HEK293 (cell line): ENCODE measurements at regions not wholly inside any gene's neighbourhood (a gene's known extent, or its start where the extent isn't known, plus 50 kb on each side); places are given as distances from the start of the nearest gene placed in this dataset.
"Not testable (repeated sequence)": the region's sequence is repeated elsewhere in the genome, so short reads cannot be mapped to it uniquely, and the experiment has no call there.

ENCODE experiments used
- CTCF ChIA-PET: fragments of 350-600 bp; formaldehyde crosslinking; extraction: SDS; loops from one replicate; lab custom pipeline; 2021; ENCODE audit warnings: antibody characterized with exemption; lab: Yijun Ruan, JAX
- POLR2A ChIA-PET: fragments of 300-600 bp; formaldehyde crosslinking; extraction: SDS; loops from one replicate; lab custom pipeline; 2020; ENCODE audit warnings: antibody characterized with exemption, inconsistent platforms; lab: Yijun Ruan, JAX
- H3K27ac ChIP-seq: fragments of 200-500 bp; sonication (Bioruptor generic); 2 replicates; pipeline ENCODE4 v1.5.1; 2014; ENCODE audit warnings: low read depth, low read length, control low read depth, inconsistent platforms; ENCODE audit errors: extremely low read depth
- H3K36me3 ChIP-seq, 2 experiments: fragments of 200-500 bp in 1 of 2; sonication (Bioruptor generic) in 1 of 2; 1 replicate in 1 of 2; 2 replicates in 1 of 2; pipeline ENCODE4 v1.5.1; 2014 to 2017; ENCODE audit warnings: inconsistent platforms in 2 of 2, low read length in 2 of 2; ENCODE audit not compliant: control insufficient read depth in 2 of 2, insufficient read depth in 1 of 2
- H3K4me1 ChIP-seq: fragments of 200-500 bp; sonication (Bioruptor generic); 2 replicates; pipeline ENCODE4 v1.5.1; 2014; ENCODE audit warnings: mild to moderate bottlenecking, low read length, inconsistent platforms; ENCODE audit not compliant: control insufficient read depth, insufficient read depth
- H3K4me3 ChIP-seq: 2 replicates; pipeline ENCODE4 v1.5.1; 2011; ENCODE audit warnings: low read depth, mild to moderate bottlenecking, control low read depth, low read length, moderate library complexity
- H3K9me3 ChIP-seq: fragments of 200-500 bp; sonication (Bioruptor generic); 2 replicates; pipeline ENCODE4 v1.5.1; 2014; ENCODE audit warnings: low read depth, low read length, inconsistent platforms; ENCODE audit not compliant: control insufficient read depth, insufficient read depth
- FEZF1 ChIP-seq: fragments of 450-650 bp; formaldehyde crosslinking; IDR thresholded peaks from 2 replicates; pipeline ENCODE4 v1.5.1; 2016; ENCODE audit warnings: missing biosample characterization, missing genetic modification characterization
- KLF7 ChIP-seq: fragments of 450-650 bp; formaldehyde crosslinking; IDR thresholded peaks from 2 replicates; pipeline ENCODE4 v1.5.1; 2016; ENCODE audit warnings: missing biosample characterization, missing genetic modification characterization, borderline replicate concordance
- PRDM6 ChIP-seq: fragments of 450-650 bp; formaldehyde crosslinking; IDR thresholded peaks from 2 replicates; pipeline ENCODE4 v1.5.1; 2017; ENCODE audit warnings: missing biosample characterization, missing genetic modification characterization
- SCRT1 ChIP-seq: fragments of 450-650 bp; formaldehyde crosslinking; IDR thresholded peaks from 2 replicates; pipeline ENCODE4 v1.5.1; 2016; ENCODE audit warnings: missing biosample characterization, missing genetic modification characterization, borderline replicate concordance
- ZBTB21 ChIP-seq: fragments of 450-650 bp; formaldehyde crosslinking; IDR thresholded peaks from 2 replicates; pipeline ENCODE4 v1.5.1; 2017; ENCODE audit warnings: missing biosample characterization, missing genetic modification characterization
- ZNF133 ChIP-seq: fragments of 450-650 bp; formaldehyde crosslinking; IDR thresholded peaks from 2 replicates; pipeline ENCODE4 v1.5.1; 2016; ENCODE audit warnings: missing biosample characterization, missing genetic modification characterization
- ZNF157 ChIP-seq: fragments of 450-650 bp; formaldehyde crosslinking; IDR thresholded peaks from 2 replicates; pipeline ENCODE4 v1.5.1; 2016; ENCODE audit warnings: missing biosample characterization, missing genetic modification characterization
- ZNF19 ChIP-seq: fragments of 450-650 bp; formaldehyde crosslinking; IDR thresholded peaks from 2 replicates; pipeline ENCODE4; 2016; ENCODE audit warnings: missing biosample characterization, missing genetic modification characterization, low read depth
- ZNF302 ChIP-seq: fragments of 450-650 bp; formaldehyde crosslinking; IDR thresholded peaks from 2 replicates; pipeline ENCODE4 v1.5.1; 2016; ENCODE audit warnings: missing biosample characterization, missing genetic modification characterization, low read depth
- ZNF398 ChIP-seq: fragments of 450-650 bp; formaldehyde crosslinking; IDR thresholded peaks from 2 replicates; pipeline ENCODE4 v1.5.1; 2017; ENCODE audit warnings: missing biosample characterization, missing genetic modification characterization
- ZNF433 ChIP-seq: fragments of 450-650 bp; formaldehyde crosslinking; IDR thresholded peaks from 2 replicates; pipeline ENCODE4 v1.5.1; 2016; ENCODE audit warnings: missing biosample characterization, missing genetic modification characterization, low read depth
- ZNF530 ChIP-seq: fragments of 450-650 bp; formaldehyde crosslinking; IDR thresholded peaks from 2 replicates; pipeline ENCODE4 v1.5.1; 2016; ENCODE audit warnings: low read depth, missing biosample characterization, missing genetic modification characterization
- ZNF548 ChIP-seq: fragments of 450-650 bp; formaldehyde crosslinking; IDR thresholded peaks from 2 replicates; pipeline ENCODE4 v1.5.1; 2016; ENCODE audit warnings: missing biosample characterization, missing genetic modification characterization
- ZNF623 ChIP-seq: fragments of 450-650 bp; formaldehyde crosslinking; IDR thresholded peaks from 2 replicates; pipeline ENCODE4 v1.5.1; 2016; ENCODE audit warnings: missing biosample characterization, missing genetic modification characterization
- ZNF704 ChIP-seq: fragments of 450-650 bp; formaldehyde crosslinking; IDR thresholded peaks from 2 replicates; pipeline ENCODE4 v1.5.1; 2016; ENCODE audit warnings: missing biosample characterization, missing genetic modification characterization
- ZNF843 ChIP-seq: fragments of 450-650 bp; formaldehyde crosslinking; IDR thresholded peaks from 2 replicates; pipeline ENCODE4 v1.5.1; 2016; ENCODE audit warnings: missing biosample characterization, missing genetic modification characterization
- TF ChIP-seq, protein P1 (sequence below): fragments of 450-650 bp; formaldehyde crosslinking; IDR thresholded peaks from 2 replicates; pipeline ENCODE4 v1.5.1; 2016; ENCODE audit warnings: missing biosample characterization, missing genetic modification characterization
- TF ChIP-seq, protein P2 (sequence below): fragments of 450-650 bp; formaldehyde crosslinking; IDR thresholded peaks from 2 replicates; pipeline ENCODE4 v1.5.1; 2016; ENCODE audit warnings: missing biosample characterization, missing genetic modification characterization
- TF ChIP-seq, protein P3 (sequence below): fragments of 450-650 bp; IDR thresholded peaks from 2 replicates; pipeline ENCODE4 v1.5.1; 2018; ENCODE audit warnings: missing biosample characterization, missing genetic modification characterization

DNA sequence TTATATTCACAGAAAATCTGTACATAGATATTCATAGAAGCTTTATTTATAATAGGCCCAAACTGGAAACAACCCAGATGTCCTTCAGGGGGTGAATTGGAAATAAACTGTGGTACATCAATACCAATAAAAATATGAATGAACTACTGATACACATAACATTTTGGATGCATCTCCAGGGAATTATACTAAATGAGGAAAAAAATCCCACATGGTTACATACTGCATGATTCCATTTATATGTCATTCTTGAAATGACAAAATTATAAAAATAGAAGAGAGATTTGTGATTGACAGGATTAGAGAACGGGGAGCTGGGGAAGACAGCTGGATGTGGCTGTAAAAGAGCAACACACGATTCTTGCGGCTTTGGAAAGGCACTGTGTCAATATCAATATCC lies 435.0 kb downstream of the TMEM182 start:
- CTCF ChIA-PET: no interaction called here
- no peak for TF ChIP-seq PRDM6 (tag by site-specific recombination)
- no peak for TF ChIP-seq ZNF623 (tag by site-specific recombination)
- TF ChIP-seq ZNF530 (tag by site-specific recombination): no peak
- no peak for TF ChIP-seq ZNF157
- TF ChIP-seq ZNF398 (tag by site-specific recombination): no peak
- no peak for TF ChIP-seq ZNF548 (tag by site-specific recombination)
- TF ChIP-seq FEZF1 (tag by site-specific recombination): no peak
- TF ChIP-seq ZNF704 (tag by site-specific recombination): no peak
- TF ChIP-seq ZNF19 (tag by site-specific recombination): no peak
- TF ChIP-seq SCRT1 (tag by site-specific recombination): no peak
- TF ChIP-seq ZNF133 (tag by site-specific recombination): no peak
- TF ChIP-seq ZNF843 (tag by site-specific recombination): no peak
- no peak for TF ChIP-seq ZNF433
- TF ChIP-seq KLF7: no peak
- TF ChIP-seq, protein P1, sequence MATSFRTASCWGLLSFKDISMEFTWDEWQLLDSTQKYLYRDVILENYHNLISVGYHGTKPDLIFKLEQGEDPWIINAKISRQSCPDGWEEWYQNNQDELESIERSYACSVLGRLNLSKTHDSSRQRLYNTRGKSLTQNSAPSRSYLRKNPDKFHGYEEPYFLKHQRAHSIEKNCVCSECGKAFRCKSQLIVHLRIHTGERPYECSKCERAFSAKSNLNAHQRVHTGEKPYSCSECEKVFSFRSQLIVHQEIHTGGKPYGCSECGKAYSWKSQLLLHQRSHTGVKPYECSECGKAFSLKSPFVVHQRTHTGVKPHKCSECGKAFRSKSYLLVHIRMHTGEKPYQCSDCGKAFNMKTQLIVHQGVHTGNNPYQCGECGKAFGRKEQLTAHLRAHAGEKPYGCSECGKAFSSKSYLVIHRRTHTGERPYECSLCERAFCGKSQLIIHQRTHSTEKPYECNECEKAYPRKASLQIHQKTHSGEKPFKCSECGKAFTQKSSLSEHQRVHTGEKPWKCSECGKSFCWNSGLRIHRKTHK (tag by site-specific recombination): no peak
- TF ChIP-seq, protein P2, sequence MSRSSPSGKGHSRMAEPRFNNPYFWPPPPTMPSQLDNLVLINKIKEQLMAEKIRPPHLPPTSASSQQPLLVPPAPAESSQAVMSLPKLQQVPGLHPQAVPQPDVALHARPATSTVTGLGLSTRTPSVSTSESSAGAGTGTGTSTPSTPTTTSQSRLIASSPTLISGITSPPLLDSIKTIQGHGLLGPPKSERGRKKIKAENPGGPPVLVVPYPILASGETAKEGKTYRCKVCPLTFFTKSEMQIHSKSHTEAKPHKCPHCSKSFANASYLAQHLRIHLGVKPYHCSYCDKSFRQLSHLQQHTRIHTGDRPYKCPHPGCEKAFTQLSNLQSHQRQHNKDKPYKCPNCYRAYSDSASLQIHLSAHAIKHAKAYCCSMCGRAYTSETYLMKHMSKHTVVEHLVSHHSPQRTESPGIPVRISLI (tag by site-specific recombination): no peak
- TF ChIP-seq, protein P3, sequence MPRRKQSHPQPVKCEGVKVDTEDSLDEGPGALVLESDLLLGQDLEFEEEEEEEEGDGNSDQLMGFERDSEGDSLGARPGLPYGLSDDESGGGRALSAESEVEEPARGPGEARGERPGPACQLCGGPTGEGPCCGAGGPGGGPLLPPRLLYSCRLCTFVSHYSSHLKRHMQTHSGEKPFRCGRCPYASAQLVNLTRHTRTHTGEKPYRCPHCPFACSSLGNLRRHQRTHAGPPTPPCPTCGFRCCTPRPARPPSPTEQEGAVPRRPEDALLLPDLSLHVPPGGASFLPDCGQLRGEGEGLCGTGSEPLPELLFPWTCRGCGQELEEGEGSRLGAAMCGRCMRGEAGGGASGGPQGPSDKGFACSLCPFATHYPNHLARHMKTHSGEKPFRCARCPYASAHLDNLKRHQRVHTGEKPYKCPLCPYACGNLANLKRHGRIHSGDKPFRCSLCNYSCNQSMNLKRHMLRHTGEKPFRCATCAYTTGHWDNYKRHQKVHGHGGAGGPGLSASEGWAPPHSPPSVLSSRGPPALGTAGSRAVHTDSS (tag by site-specific recombination): no peak
- no peak for TF ChIP-seq ZNF302
- TF ChIP-seq ZBTB21 (tag by site-specific recombination): no peak

GRCh38 chr2:103200774-103201173 lies 438.9 kb downstream of the TMEM182 start:
- POLR2A ChIA-PET, H3K27ac ChIP-seq, H3K9me3 ChIP-seq, H3K36me3 ChIP-seq, CTCF ChIA-PET, H3K4me1 ChIP-seq, H3K4me3 ChIP-seq: not testable (repeated sequence)

More for the DNA sequence above, 435.0 kb downstream of the TMEM182 start:
- POLR2A ChIA-PET: no interaction called here
- Histone ChIP-seq H3K4me1 (no peaks in the 10 kb centered on the region), H3K9me3 (no peaks in the 10 kb centered on the region), H3K36me3 (no peaks in the 10 kb centered on the region), H3K27ac (no peak overlapping the region), H3K4me3 (no peak overlapping the region)
